Neural cell (in vitro differentiated cells): ENCODE measurements at regions not wholly inside any gene's neighbourhood (a gene's known extent, or its start where the extent isn't known, plus 50 kb on each side); places are given as distances from the start of the nearest gene placed in this dataset.

ENCODE experiments used
- H2AFZ ChIP-seq: fragments of 200-600, 300-800 bp; sonication (generic), shearing (Covaris generic); 2 replicates; pipeline ENCODE4 v1.6.0; 2014; ENCODE audit warnings: low read depth, mild to moderate bottlenecking, antibody characterized with exemption, low read length, moderate library complexity
- H3F3A ChIP-seq: fragments of 200-600 bp; shearing (Covaris generic); 2 replicates; pipeline ENCODE4 v1.6.1; 2016; ENCODE audit warnings: mild to moderate bottlenecking, moderate library complexity, mixed read lengths, antibody characterized with exemption, low read length; ENCODE audit not compliant: insufficient read depth, poor library complexity, severe bottlenecking
- H3K27ac ChIP-seq: fragments of 200-600, 300-800 bp; sonication (generic), shearing (Covaris generic); 2 replicates; pipeline ENCODE4 v1.5.1; 2014; ENCODE audit warnings: mild to moderate bottlenecking, low read length, moderate library complexity
- H3K27me3 ChIP-seq: fragments of 300-800, 200-600 bp; sonication (generic), shearing (Covaris generic); 2 replicates; pipeline ENCODE4 v1.6.0; 2014; ENCODE audit warnings: mild to moderate bottlenecking, low read depth, low read length, moderate library complexity; ENCODE audit not compliant: insufficient read depth
- H3K36me3 ChIP-seq: fragments of 300-800, 200-600 bp; sonication (generic), shearing (Covaris generic); 2 replicates; pipeline ENCODE4 v1.5.1; 2014; ENCODE audit warnings: mild to moderate bottlenecking, antibody characterized with exemption, low read length, moderate library complexity; ENCODE audit not compliant: insufficient read depth
- H3K4me2 ChIP-seq: fragments of 300-800, 200-600 bp; sonication (generic), shearing (Covaris generic); 2 replicates; pipeline ENCODE4 v1.6.0; 2014; ENCODE audit warnings: mild to moderate bottlenecking, low read length
- H3K4me3 ChIP-seq: fragments of 300-800, 200-600 bp; sonication (generic), shearing (Covaris generic); 2 replicates; pipeline ENCODE4 v1.5.1; 2014; ENCODE audit warnings: mild to moderate bottlenecking, low read length, moderate library complexity
- H3K79me2 ChIP-seq: fragments of 200-600 bp; shearing (Covaris generic); replicated peaks from 2 replicates; pipeline ENCODE4 v1.6.0; 2014; ENCODE audit warnings: mild to moderate bottlenecking, low read length, moderate library complexity; ENCODE audit not compliant: insufficient read depth
- H3K9ac ChIP-seq: fragments of 300-800, 200-600 bp; sonication (generic), shearing (Covaris generic); 2 replicates; pipeline ENCODE4 v1.6.1; 2016; ENCODE audit warnings: mild to moderate bottlenecking, low read length, mixed read lengths
- H3K9me2 ChIP-seq: fragments of 200-600 bp; shearing (Covaris generic); 2 replicates; pipeline ENCODE4 v1.6.1; 2016; ENCODE audit warnings: mild to moderate bottlenecking, low read length, mixed read lengths; ENCODE audit not compliant: insufficient read depth
- H3K9me3 ChIP-seq: fragments of 200-600, 300-800 bp; sonication (generic), shearing (Covaris generic); 2 replicates; pipeline ENCODE4 v1.6.1; 2016; ENCODE audit warnings: mild to moderate bottlenecking, mixed run types, low read length, moderate library complexity, mixed read lengths
- H4K20me1 ChIP-seq: fragments of 200-600 bp; shearing (Covaris generic); 2 replicates; pipeline ENCODE4 v1.6.1; 2016; ENCODE audit warnings: mild to moderate bottlenecking, mixed run types; ENCODE audit not compliant: insufficient read depth
- CTCF ChIP-seq: fragments of 450-650 bp; IDR thresholded peaks from 2 replicates; pipeline ENCODE4 v1.5.1; 2014; ENCODE audit warnings: antibody characterized with exemption, mild to moderate bottlenecking, moderate library complexity; ENCODE audit not compliant: poor library complexity, severe bottlenecking
- EP300 ChIP-seq: fragments of 450-650 bp; conservative IDR thresholded peaks from 2 replicates; pipeline ENCODE4 v1.6.1; 2014; ENCODE audit warnings: antibody characterized with exemption, mild to moderate bottlenecking, moderate library complexity; ENCODE audit not compliant: poor library complexity, severe bottlenecking
- EZH2 ChIP-seq: fragments of 200-600, 300-800 bp; shearing (Covaris generic), sonication (generic); IDR thresholded peaks from 2 replicates; pipeline ENCODE4 v1.6.1; 2014; ENCODE audit warnings: antibody characterized with exemption, low read length, borderline replicate concordance, mild to moderate bottlenecking; ENCODE audit not compliant: insufficient read depth, poor library complexity, severe bottlenecking
- MXI1 ChIP-seq: fragments of 450-650 bp; conservative IDR thresholded peaks from 2 replicates; pipeline ENCODE4 v1.6.1; 2014; ENCODE audit warnings: antibody characterized with exemption, mild to moderate bottlenecking; ENCODE audit not compliant: poor library complexity, severe bottlenecking
- POLR2AphosphoS5 ChIP-seq: IDR thresholded peaks from 2 replicates; pipeline ENCODE4 v1.6.1; 2012
- RAD21 ChIP-seq: fragments of 450-650 bp; conservative IDR thresholded peaks from 2 replicates; pipeline ENCODE4 v1.6.1; 2014; ENCODE audit warnings: antibody characterized with exemption, mild to moderate bottlenecking, moderate library complexity
- SMC3 ChIP-seq: fragments of 450-650 bp; conservative IDR thresholded peaks from 2 replicates; pipeline ENCODE4 v1.6.1; 2014; ENCODE audit warnings: antibody characterized with exemption, mild to moderate bottlenecking, moderate library complexity; ENCODE audit not compliant: poor library complexity
- TAF1 ChIP-seq: IDR thresholded peaks from 2 replicates; pipeline ENCODE4 v1.6.1; 2012; ENCODE audit warnings: low read depth
- TF ChIP-seq, protein P1 (sequence below): IDR thresholded peaks from 2 replicates; pipeline ENCODE4 v1.6.1; 2012; ENCODE audit warnings: borderline replicate concordance

GRCh38 chr17:71057938-71058337 is 888.6 kb downstream of the KCNJ2 start:
- no peak overlapping the region for H2AFZ ChIP-seq
- TF ChIP-seq SMC3 = no peak
- TF ChIP-seq POLR2AphosphoS5 = no peak
- no peak for TF ChIP-seq MXI1
- no peak for TF ChIP-seq TAF1
- no peak for TF ChIP-seq EP300
- no peak for TF ChIP-seq EZH2
- TF ChIP-seq CTCF = no peak
- no peak for TF ChIP-seq RAD21
- TF ChIP-seq, protein P1, sequence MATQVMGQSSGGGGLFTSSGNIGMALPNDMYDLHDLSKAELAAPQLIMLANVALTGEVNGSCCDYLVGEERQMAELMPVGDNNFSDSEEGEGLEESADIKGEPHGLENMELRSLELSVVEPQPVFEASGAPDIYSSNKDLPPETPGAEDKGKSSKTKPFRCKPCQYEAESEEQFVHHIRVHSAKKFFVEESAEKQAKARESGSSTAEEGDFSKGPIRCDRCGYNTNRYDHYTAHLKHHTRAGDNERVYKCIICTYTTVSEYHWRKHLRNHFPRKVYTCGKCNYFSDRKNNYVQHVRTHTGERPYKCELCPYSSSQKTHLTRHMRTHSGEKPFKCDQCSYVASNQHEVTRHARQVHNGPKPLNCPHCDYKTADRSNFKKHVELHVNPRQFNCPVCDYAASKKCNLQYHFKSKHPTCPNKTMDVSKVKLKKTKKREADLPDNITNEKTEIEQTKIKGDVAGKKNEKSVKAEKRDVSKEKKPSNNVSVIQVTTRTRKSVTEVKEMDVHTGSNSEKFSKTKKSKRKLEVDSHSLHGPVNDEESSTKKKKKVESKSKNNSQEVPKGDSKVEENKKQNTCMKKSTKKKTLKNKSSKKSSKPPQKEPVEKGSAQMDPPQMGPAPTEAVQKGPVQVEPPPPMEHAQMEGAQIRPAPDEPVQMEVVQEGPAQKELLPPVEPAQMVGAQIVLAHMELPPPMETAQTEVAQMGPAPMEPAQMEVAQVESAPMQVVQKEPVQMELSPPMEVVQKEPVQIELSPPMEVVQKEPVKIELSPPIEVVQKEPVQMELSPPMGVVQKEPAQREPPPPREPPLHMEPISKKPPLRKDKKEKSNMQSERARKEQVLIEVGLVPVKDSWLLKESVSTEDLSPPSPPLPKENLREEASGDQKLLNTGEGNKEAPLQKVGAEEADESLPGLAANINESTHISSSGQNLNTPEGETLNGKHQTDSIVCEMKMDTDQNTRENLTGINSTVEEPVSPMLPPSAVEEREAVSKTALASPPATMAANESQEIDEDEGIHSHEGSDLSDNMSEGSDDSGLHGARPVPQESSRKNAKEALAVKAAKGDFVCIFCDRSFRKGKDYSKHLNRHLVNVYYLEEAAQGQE = no peak
- H3K4me3 ChIP-seq = no peak overlapping the region

DNA sequence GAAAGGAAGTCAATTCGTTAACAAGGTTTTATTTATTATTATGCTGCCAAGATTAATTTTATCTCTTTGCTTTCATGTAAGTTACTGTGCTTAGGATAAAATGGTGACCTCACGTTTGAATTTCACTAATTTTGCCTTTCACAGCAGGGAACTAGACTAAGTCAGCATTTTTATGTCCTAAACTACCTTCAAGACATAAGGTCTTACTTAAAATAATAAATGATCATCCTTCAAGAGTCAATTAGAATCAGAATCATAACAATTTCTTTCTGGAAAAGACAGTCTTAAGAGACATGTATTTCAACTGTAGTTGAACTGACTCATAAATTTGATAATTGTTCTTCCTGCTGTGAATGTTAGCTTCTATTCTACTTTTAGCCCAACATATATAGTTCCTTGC is 893.8 kb downstream of the KCNJ2 start:
- H3K36me3 ChIP-seq = no peaks in the 10 kb centered on the region
- TF ChIP-seq TAF1 = no peak
- TF ChIP-seq EP300 = no peak
- no peak for TF ChIP-seq POLR2AphosphoS5
- TF ChIP-seq, protein P1 = no peak
- no peak for TF ChIP-seq SMC3
- TF ChIP-seq EZH2 = no peak
- TF ChIP-seq RAD21 = no peak
- no peak for TF ChIP-seq MXI1
- no peak for TF ChIP-seq CTCF
- H4K20me1 ChIP-seq = no peaks in the 10 kb centered on the region
- no peaks in the 10 kb centered on the region for H3K9me2 ChIP-seq
- no peaks in the 10 kb centered on the region for H3K9me3 ChIP-seq
- no peaks in the 10 kb centered on the region for H3K79me2 ChIP-seq
- H2AFZ ChIP-seq = no peak overlapping the region
- H3K4me2 ChIP-seq = no peak overlapping the region
- H3K27ac ChIP-seq = no peak overlapping the region
- H3K9ac ChIP-seq = no peak overlapping the region
- H3F3A ChIP-seq = no peaks in the 10 kb centered on the region
- H3K4me3 ChIP-seq = no peak overlapping the region
- H3K27me3 ChIP-seq = no peaks in the 10 kb centered on the region

More at GRCh38 chr17:71057938-71058337, 888.6 kb downstream of the KCNJ2 start:
- Histone ChIP-seq H3K36me3 (no peaks in the 10 kb centered on the region), H3K9me2 (no peaks in the 10 kb centered on the region), H3K9me3 (no peaks in the 10 kb centered on the region), H3K27ac (no peak overlapping the region), H3F3A (no peaks in the 10 kb centered on the region), H3K79me2 (no peaks in the 10 kb centered on the region), H4K20me1 (no peaks in the 10 kb centered on the region), H3K4me2 (no peak overlapping the region), H3K27me3 (no peaks in the 10 kb centered on the region), H3K9ac (no peak overlapping the region)
